IMR-90 (cell line): ENCODE measurements at regions not wholly inside any gene's neighbourhood (a gene's known extent, or its start where the extent isn't known, plus 50 kb on each side); places are given as distances from the start of the nearest gene placed in this dataset.

Experiments used
- ATAC-seq: fragments of 200-7000 bp; cut with Tn5 transposase; 2 replicates; pipeline ENCODE4 v1.9.1; 2020; ENCODE audit warnings: low read depth, mild to moderate bottlenecking, moderate library complexity
- BruUV-seq: library from RNA; stranded (reverse); fragments of 400-500 nt; replicated peaks from 2 replicates; lab custom pipeline; 2021; lab: Mats Ljungman, UMichigan
- CTCF ChIA-PET: fragments of 300-600 bp; formaldehyde crosslinking; extraction: SDS; loops from one replicate; lab custom pipeline; 2021; ENCODE audit warnings: antibody characterized with exemption; lab: Yijun Ruan, JAX
- POLR2A ChIA-PET: fragments of 300-600 bp; sonication (Branson Sonifier 250); formaldehyde crosslinking; loops from one replicate; lab custom pipeline; 2022; ENCODE audit warnings: antibody characterized with exemption; ENCODE audit not compliant: unreplicated experiment; lab: Charles Lee
- DNase-seq: peaks from one replicate; pipeline ENCODE4 v3.0.0; 2013
- H2AFZ ChIP-seq: replicated peaks from 2 replicates; pipeline ENCODE3; 2013; ENCODE audit warnings: low read length, mild to moderate bottlenecking; ENCODE audit not compliant: poor library complexity
- H2AK5ac ChIP-seq: 2 replicates; pipeline ENCODE4 v1.6.1; 2013; ENCODE audit warnings: low read depth, low read length, inconsistent platforms
- H2AK9ac ChIP-seq: replicated peaks from 2 replicates; pipeline ENCODE3; 2013; ENCODE audit warnings: mild to moderate bottlenecking, low read depth, low read length, moderate library complexity; ENCODE audit not compliant: poor library complexity
- H2BK120ac ChIP-seq: 2 replicates; pipeline ENCODE4 v1.6.1; 2013; ENCODE audit warnings: low read depth, low read length, inconsistent platforms
- H2BK15ac ChIP-seq: 3 replicates; pipeline ENCODE4 v1.6.1; 2013; ENCODE audit warnings: low read depth, low read length, inconsistent platforms
- H2BK20ac ChIP-seq: 2 replicates; pipeline ENCODE4 v1.6.1; 2013; ENCODE audit warnings: low read depth, mild to moderate bottlenecking, inconsistent platforms, low read length, moderate library complexity
- H2BK5ac ChIP-seq: 2 replicates; pipeline ENCODE4 v1.6.1; 2013; ENCODE audit warnings: mild to moderate bottlenecking, low read depth, low read length, inconsistent platforms; ENCODE audit not compliant: poor library complexity, severe bottlenecking
- H3K14ac ChIP-seq: replicated peaks from 2 replicates; pipeline ENCODE4 v1.6.1; 2013; ENCODE audit warnings: low read depth, low read length, inconsistent platforms
- H3K18ac ChIP-seq: 2 replicates; pipeline ENCODE4 v1.6.1; 2013; ENCODE audit warnings: low read depth, low read length, control low read depth
- H3K23ac ChIP-seq: 2 replicates; pipeline ENCODE4 v1.6.1; 2013; ENCODE audit warnings: low read depth, low read length, inconsistent platforms
- H3K27ac ChIP-seq: 2 replicates; pipeline ENCODE4 v1.5.1; 2013; ENCODE audit warnings: mild to moderate bottlenecking, control low read depth, low read length; ENCODE audit not compliant: insufficient read depth
- H3K27me3 ChIP-seq: 2 replicates; pipeline ENCODE4 v1.6.1; 2013; ENCODE audit warnings: low read length; ENCODE audit not compliant: control insufficient read depth, insufficient read depth
- H3K36me3 ChIP-seq: 2 replicates; pipeline ENCODE4 v1.6.1; 2013; ENCODE audit warnings: low read length, mixed read lengths; ENCODE audit not compliant: control insufficient read depth, insufficient read depth
- H3K4ac ChIP-seq: 2 replicates; pipeline ENCODE4 v1.6.1; 2013; ENCODE audit warnings: low read depth, low read length, inconsistent platforms
- H3K4me1 ChIP-seq: 2 replicates; pipeline ENCODE4 v1.6.1; 2013; ENCODE audit warnings: low read length, mixed read lengths; ENCODE audit not compliant: control insufficient read depth, insufficient read depth
- H3K4me2 ChIP-seq: 2 replicates; pipeline ENCODE4 v1.6.1; 2013; ENCODE audit warnings: low read depth, mild to moderate bottlenecking, control low read depth, low read length, moderate library complexity
- H3K4me3 ChIP-seq: 2 replicates; pipeline ENCODE4 v1.5.1; 2013; ENCODE audit warnings: low read depth, mild to moderate bottlenecking, control low read depth, low read length, moderate library complexity; ENCODE audit not compliant: insufficient read depth
- H3K56ac ChIP-seq: 2 replicates; pipeline ENCODE4 v1.6.1; 2013; ENCODE audit warnings: low read length, inconsistent platforms; ENCODE audit not compliant: insufficient read depth; ENCODE audit errors: extremely low read depth
- H3K79me1 ChIP-seq, 2 experiments: 2 replicates each; pipeline ENCODE4 v1.6.1; 2013; ENCODE audit warnings: low read length in 2 of 2, inconsistent platforms in 1 of 2, low read depth in 1 of 2
- H3K9ac ChIP-seq: 2 replicates; pipeline ENCODE4 v1.6.1; 2013; ENCODE audit warnings: low read depth, low read length, control low read depth
- H3K9me1 ChIP-seq: 2 replicates; pipeline ENCODE4 v1.6.1; 2013; ENCODE audit warnings: low read length, inconsistent platforms; ENCODE audit not compliant: insufficient read depth
- H3K9me3 ChIP-seq: 2 replicates; pipeline ENCODE4 v1.6.1; 2013; ENCODE audit warnings: low read length; ENCODE audit not compliant: control insufficient read depth, insufficient read depth
- H4K20me1 ChIP-seq: 2 replicates; pipeline ENCODE4 v1.6.1; 2013; ENCODE audit warnings: low read length, inconsistent platforms; ENCODE audit not compliant: insufficient read depth
- H4K5ac ChIP-seq: 2 replicates; pipeline ENCODE4 v1.6.1; 2013; ENCODE audit warnings: mild to moderate bottlenecking, low read depth, low read length, control low read depth
- H4K8ac ChIP-seq, 2 experiments: 2 replicates each; pipeline ENCODE4 v1.6.1; 2013; ENCODE audit warnings: low read depth in 2 of 2, low read length in 2 of 2, control low read depth in 1 of 2, inconsistent platforms in 1 of 2
- H4K91ac ChIP-seq: 2 replicates; pipeline ENCODE4 v1.6.1; 2013; ENCODE audit warnings: low read depth, low read length, inconsistent platforms; ENCODE audit not compliant: insufficient read depth
- FOS ChIP-seq: fragments of 150-350 bp; IDR thresholded peaks from 2 replicates; pipeline ENCODE4 v1.6.1; 2016; ENCODE audit warnings: low read depth, low read length
- NFE2L2 ChIP-seq: fragments of 150-350 bp; IDR thresholded peaks from 2 replicates; pipeline ENCODE4 v1.6.1; 2016; ENCODE audit warnings: low read depth, mild to moderate bottlenecking, low read length
- WGBS, 2 experiments: methylation state at CpG; one replicate each; pipeline versions ENCODE4 v1.1.5 to v1.1.7; 2013; ENCODE audit warnings: missing lambda C conversion rate in 2 of 2; ENCODE audit not compliant: insufficient read length in 1 of 2; ENCODE audit errors: extremely low coverage in 2 of 2; 5-methylcytosine and 5-hydroxymethylcytosine counted together
- dilution Hi-C: fragments of 300-500 bp; cut with HindIII; formaldehyde crosslinking; loops from one replicate; pipeline ENCODE4 v1.14.3; 2018; ENCODE audit warnings: low sequenced_read_pairs; ENCODE audit not compliant: unreplicated experiment
- in situ Hi-C: fragments of 300-500 bp; cut with MboI; formaldehyde crosslinking; loops from 3 replicates; pipeline ENCODE4 v1.14.3; 2019; ENCODE audit warnings: low sequenced_read_pairs, inconsistent platforms, mixed read lengths
- intact Hi-C: fragments of 100-400 bp; cut with micrococcal nuclease; formaldehyde crosslinking; loops from 2 replicates; pipeline ENCODE4 v1.10.0; 2022

- Histone ChIP-seq H3K9me1 (no peaks in the 10 kb centered on the region), H2BK5ac (no peak overlapping the region), H3K9me3 (no peaks in the 10 kb centered on the region), H3K27ac (no peak overlapping the region), H2BK120ac (no peak overlapping the region), H3K14ac (no peak overlapping the region), H3K79me1 (no peaks in the 10 kb centered on the region), H3K9ac (no peak overlapping the region), H3K56ac (no peak overlapping the region), H3K4me2 (no peak overlapping the region), H2BK15ac (no peak overlapping the region), H4K91ac (no peak overlapping the region), H4K8ac (no peak overlapping the region), H2BK20ac (no peak overlapping the region), H3K4me1 (no peaks in the 10 kb centered on the region), H4K20me1 (no peaks in the 10 kb centered on the region), H3K18ac (no peak overlapping the region), H3K4me3 (no peak overlapping the region), H2AK5ac (no peak overlapping the region), H3K27me3 (no peaks in the 10 kb centered on the region), H3K23ac (no peak overlapping the region), H2AK9ac (no peak overlapping the region), H2AFZ (no peak overlapping the region), H4K5ac (no peak overlapping the region), H3K4ac (no peak overlapping the region), H3K36me3 (no peaks in the 10 kb centered on the region)
- POLR2A ChIA-PET = no interaction called here
- DNase-seq = peak; percentile 38
- no CpG with 5 or more reads among the region's 2 CpGs for WGBS, 2 experiments
- intact Hi-C loops (loop anchor here (10.0 kb wide), 1 partner anchor 103 kb away; no protein-coding TSS in a partner anchor), in situ Hi-C loops (no loop called here), dilution Hi-C loops (no loop called here)
- CTCF ChIA-PET = no interaction called here
- no peak for ATAC-seq
- no TSS peak for BruUV-seq
- TF ChIP-seq NFE2L2 (0 out of 2 replicates have a peak, but pooled peaks have one; percentile 17), FOS (no peak)
Measured at GRCh38 chr18:67367540-67367939, 149.0 kb downstream of the DSEL start.
